Endometrium (tissue), 2 donors: ENCODE measurements at regions not wholly inside any gene's neighbourhood (a gene's known extent, or its start where the extent isn't known, plus 50 kb on each side); places are given as distances from the start of the nearest gene placed in this dataset.

Experiments
- FAIRE-seq: peaks from 2 replicates; lab custom pipeline; 2012; peaks lifted over from hg19 to GRCh38; lab: Jason Lieb, UNC
- donor health status: control.
- donor health status: control.

- no peak for FAIRE-seq
Observed at GRCh38 chr10:3898821-3899220, 113.8 kb upstream of the KLF6 start.

DNA sequence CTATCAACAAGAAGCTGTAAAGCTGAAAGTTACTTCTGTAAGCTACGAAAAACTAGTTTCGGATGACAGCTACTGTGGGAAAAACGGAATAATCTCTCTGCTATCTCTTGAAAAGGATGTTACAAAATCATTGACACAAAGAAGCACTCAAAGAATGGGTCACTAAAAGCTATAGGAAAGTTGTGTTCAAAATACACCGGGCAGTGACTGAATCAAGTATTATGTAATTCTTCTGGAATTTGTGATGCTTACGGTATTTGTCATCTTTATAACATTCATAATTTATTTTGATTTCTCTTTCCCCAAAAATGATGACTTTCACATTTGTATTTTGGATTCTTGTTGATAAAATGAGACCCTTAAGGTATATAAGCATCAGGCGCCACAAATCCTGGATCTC lies 112.1 kb upstream of the KLF6 start:
- no peak for FAIRE-seq

- no peak for FAIRE-seq
Observed at GRCh38 chr10:3896161-3896560, 111.2 kb upstream of the KLF6 start.

DNA sequence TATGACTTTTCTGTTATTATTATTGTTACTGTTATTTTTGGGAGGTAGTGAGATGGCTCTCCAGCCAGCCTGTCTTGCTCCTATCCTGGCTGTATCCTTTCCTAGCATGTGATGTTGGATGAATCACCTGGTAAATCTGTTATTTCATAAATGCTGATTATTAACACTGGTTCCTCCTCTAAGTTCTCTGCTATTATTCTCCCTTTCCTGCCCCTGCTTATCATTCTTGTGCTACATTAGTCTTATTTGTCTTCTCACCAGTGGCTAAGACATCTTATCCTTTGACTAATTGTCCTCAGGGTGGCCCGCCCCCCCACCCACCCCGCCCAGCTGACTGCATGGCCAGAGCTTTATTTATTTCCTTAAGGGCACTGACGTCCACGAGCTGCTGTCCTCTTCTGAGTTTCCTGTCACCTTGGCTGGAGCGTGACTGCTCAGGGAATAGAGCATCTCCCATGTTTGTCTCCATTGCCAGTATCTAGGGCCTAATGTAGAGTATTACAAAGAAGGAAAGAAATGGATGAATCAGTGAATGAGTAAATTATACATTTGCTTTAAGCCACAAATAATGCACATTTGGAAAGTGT lies 110.1 kb upstream of the KLF6 start:
- FAIRE-seq, result no peak

DNA sequence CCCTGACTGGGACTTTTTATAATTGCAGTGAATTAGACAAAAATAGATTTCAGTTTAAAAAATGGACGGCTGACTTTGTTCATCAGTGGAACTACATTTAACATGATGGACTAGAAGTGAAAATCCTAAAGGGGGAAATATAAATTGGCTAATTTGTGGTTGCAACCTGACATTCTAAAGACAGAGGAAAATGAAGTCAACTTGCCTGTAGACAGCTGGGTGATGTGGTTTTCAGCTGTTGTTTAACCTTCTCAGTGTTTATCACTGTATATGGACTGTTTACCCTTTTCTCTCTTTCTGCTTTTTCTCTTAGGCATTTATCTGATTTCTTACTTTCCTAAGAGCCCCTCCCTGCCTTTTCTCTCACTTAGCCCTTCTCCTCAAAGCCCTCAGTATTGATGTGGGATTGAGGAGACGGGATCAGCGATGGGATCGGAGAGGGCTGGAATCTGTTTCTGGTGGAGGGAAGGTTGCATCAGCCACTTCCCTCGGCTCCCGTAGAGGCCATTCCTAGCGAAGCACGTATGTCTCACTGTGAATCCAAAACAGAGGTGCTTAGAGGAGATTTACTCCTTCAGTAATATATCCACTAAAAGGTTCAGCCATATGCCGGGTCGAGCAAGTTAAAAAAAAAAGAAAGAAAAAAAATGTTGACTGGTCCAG lies 109.0 kb upstream of the KLF6 start:
- no peak for FAIRE-seq

GRCh38 chr10:3892440-3893425 lies 107.7 kb upstream of the KLF6 start:
- FAIRE-seq, result no peak

DNA sequence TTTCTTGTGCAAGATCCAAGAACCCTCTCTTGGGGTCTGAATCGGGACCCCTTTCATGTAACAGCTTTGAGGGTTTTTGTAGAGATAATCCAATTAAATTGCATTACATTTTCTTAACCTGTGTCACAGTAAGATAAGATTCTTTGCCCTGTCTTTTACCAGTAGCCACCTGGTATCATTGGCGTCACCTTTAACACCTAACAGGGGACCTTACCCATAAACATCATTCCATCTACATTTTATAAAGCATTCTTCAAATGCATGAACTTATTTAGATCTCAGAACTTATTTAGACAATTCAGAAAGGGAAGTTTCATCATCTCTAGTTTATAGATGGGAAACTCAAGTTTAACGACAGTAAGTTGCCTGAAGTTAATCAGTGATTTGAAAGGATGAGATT lies 106.4 kb upstream of the KLF6 start:
- FAIRE-seq, result no peak

- FAIRE-seq, result no peak
Observed at GRCh38 chr10:3890602-3891352, 105.8 kb upstream of the KLF6 start.

GRCh38 chr10:3889961-3890522 lies 105.0 kb upstream of the KLF6 start:
- FAIRE-seq, result no peak

- FAIRE-seq, result no peak
Observed at GRCh38 chr10:3887885-3888476, 103.0 kb upstream of the KLF6 start.

DNA sequence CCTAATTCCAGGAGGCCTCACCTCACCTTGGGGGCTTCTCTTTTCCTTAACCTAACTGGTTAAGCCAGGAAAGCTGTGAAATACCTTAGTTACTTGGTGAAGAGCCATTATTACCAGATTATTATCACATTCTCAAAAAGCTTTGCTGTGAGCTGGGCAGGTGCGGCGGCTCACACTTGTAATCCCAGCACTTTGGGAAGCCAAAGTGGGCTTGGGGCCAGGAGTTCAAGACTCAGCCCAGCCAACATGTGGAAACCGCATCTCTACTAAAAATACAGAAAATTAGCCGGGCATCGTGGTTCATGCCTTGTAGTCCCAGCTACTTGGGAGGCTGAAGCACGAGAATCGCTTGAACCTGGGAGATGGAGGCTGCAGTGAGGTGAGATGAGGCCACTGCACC lies 102.4 kb upstream of the KLF6 start:
- FAIRE-seq, result no peak

DNA sequence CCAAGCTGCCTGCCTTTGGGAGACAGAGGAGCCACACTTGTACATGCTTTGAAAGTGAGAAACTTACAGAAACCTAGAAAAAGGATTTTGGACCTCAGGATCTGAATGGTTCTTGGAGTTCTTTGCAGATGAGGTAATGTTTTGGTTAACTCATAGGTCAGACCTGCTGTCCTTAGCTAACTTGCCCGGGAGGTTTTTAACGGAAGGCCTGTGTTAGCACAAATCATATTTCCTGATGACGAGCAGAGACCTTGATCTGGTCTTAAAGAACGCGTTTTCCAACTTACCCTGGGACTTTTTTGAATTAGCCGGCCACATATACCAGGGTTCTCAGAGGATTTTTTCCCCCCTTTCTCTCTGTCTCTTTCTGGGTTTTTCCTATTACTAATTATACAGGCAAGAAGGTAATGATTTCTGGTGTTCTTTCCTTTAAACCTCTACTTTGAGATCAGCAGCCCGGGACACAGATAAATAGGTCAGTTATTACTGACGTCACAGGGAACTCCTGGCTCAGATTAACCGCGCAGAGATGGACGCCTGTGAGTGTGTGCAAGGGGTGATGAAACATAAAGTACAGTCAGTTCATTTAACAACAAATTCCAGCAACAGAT lies 101.7 kb upstream of the KLF6 start:
- FAIRE-seq, result no peak

GRCh38 chr10:3886191-3886590 lies 101.2 kb upstream of the KLF6 start:
- no peak for FAIRE-seq

DNA sequence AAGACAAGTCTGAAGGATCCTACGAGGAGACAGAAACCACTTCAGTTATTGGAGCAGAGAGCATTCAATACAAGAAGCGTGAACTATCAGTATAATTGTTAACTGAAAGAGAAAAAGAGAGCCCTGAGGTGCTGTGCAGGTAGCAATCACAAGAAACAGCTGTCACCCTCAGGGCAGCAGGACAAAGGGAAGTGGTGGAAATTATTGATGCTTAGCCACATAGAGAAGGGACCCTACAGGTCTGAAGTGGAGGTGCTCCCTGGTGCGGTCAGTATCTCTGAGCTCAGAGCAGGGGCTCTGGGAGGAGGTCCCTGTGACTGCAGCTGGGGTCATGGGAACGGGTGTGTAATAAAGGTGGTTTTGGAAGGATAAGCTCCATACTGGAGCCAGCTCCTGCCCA lies 97.8 kb upstream of the KLF6 start:
- no peak for FAIRE-seq

GRCh38 chr10:3881622-3882021 lies 96.6 kb upstream of the KLF6 start:
- no peak for FAIRE-seq

DNA sequence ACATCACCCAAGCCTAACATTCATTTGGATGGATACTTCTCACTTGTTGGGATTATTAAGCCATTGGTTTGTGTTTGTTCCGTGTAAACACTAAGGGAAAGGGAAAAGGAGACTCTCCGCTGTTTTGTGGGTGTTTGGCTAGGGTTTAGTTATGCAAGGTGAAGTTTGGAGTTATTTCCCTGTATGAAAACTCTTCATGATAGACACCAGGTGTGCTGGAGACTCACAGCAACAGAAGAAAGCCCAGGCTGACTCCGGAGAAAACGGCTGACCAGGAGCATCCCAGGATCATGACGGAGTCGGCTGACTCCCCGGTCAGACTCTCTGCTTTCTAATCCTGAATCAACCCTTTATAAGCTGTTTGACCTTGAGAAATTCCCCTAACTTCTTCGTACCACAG lies 94.1 kb upstream of the KLF6 start:
- FAIRE-seq, result no peak

- peak; percentile 89 for FAIRE-seq
Observed at GRCh38 chr10:3877211-3878000, 92.4 kb upstream of the KLF6 start.

- no peak for FAIRE-seq
Observed at GRCh38 chr10:3876350-3876962, 91.4 kb upstream of the KLF6 start.

DNA sequence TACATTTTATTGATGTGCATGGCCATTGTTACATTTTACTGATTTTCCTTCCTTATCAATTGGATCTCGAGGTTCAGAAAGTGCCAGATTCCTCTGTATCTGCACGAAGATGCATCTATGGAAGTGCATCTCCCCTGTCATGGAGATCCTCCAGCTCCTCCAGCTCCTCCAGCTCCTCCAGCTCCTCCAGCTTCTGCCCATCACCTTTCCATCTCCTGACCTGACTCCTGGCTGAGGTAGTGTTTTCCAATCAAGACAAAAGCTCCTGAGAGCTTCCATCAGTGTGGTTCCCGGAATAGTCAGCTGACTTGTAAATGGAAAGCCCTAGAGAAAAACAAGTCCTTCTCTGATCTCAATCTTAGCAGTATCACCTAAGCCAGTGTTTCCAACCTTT lies 90.8 kb upstream of the KLF6 start:
- FAIRE-seq, result no peak
